Nephron (organoid): ENCODE measurements at regions not wholly inside any gene's neighbourhood (a gene's known extent, or its start where the extent isn't known, plus 50 kb on each side); places are given as distances from the start of the nearest gene placed in this dataset.

ENCODE experiments used
- H3K27ac Mint-ChIP-seq, 3 experiments: 2 replicates each; pipeline ENCODE4 v1.8.0; 2020; ENCODE audit warnings: mixed read lengths in 3 of 3, mild to moderate bottlenecking in 2 of 3, moderate library complexity in 1 of 3
- H3K27me3 Mint-ChIP-seq: 2 replicates; pipeline ENCODE4 v1.8.0; 2021; ENCODE audit warnings: low read depth, mild to moderate bottlenecking, moderate library complexity, mixed read lengths
- H3K36me3 Mint-ChIP-seq: 2 replicates; pipeline ENCODE4 v1.8.0; 2020; ENCODE audit warnings: low read depth, mixed read lengths
- H3K4me1 Mint-ChIP-seq: 2 replicates; pipeline ENCODE4 v1.8.0; 2020; ENCODE audit warnings: mixed read lengths
- H3K4me3 Mint-ChIP-seq, 3 experiments: 2 replicates each; pipeline ENCODE4 v1.8.0; 2020; ENCODE audit warnings: mild to moderate bottlenecking in 3 of 3, mixed read lengths in 3 of 3, moderate library complexity in 2 of 3
- H3K9me3 Mint-ChIP-seq: 2 replicates; pipeline ENCODE4 v1.8.0; 2020; ENCODE audit warnings: mixed read lengths
- CTCF ChIP-seq, 3 experiments: fragments of 200-600 bp; sonication (generic); IDR thresholded peaks; one replicate each; pipeline ENCODE4 v1.5.0; 2021; ENCODE audit warnings: antibody characterized with exemption in 3 of 3; ENCODE audit not compliant: unreplicated experiment in 3 of 3

GRCh38 chr6:12578751-12579150 lies 137.8 kb upstream of the PHACTR1 start:
- no peak for TF ChIP-seq CTCF (IDR thresholded peaks at IDR 0.05; ENCODE audit: unreplicated experiment in 3 of 3)
- H3K27ac Mint-ChIP-seq = no peak overlapping the region
- peaks cover 12% of the 10 kb centered on the region for H3K4me1 Mint-ChIP-seq
- H3K9me3 Mint-ChIP-seq = no peaks in the 10 kb centered on the region
- H3K4me3 Mint-ChIP-seq = no peak overlapping the region
- no peaks in the 10 kb centered on the region for H3K27me3 Mint-ChIP-seq
- no peaks in the 10 kb centered on the region for H3K36me3 Mint-ChIP-seq

- Mint-ChIP-seq H3K4me1 (peaks cover 12% of the 10 kb centered on the region), H3K9me3 (no peaks in the 10 kb centered on the region), H3K4me3 (no peak overlapping the region), H3K27ac (no peak overlapping the region), H3K27me3 (no peaks in the 10 kb centered on the region), H3K36me3 (no peaks in the 10 kb centered on the region)
- TF ChIP-seq CTCF (IDR thresholded peaks at IDR 0.05; ENCODE audit: unreplicated experiment in 3 of 3) = no peak
These were observed 136.3 kb upstream of the PHACTR1 start for GRCh38 chr6:12580290-12580689.

GRCh38 chr6:12582421-12583110 lies 134.0 kb upstream of the PHACTR1 start:
- Mint-ChIP-seq H3K4me3 (no peak overlapping the region), H3K27ac (no peak overlapping the region), H3K27me3 (no peaks in the 10 kb centered on the region), H3K36me3 (no peaks in the 10 kb centered on the region), H3K4me1 (peaks cover under 1% of the 10 kb centered on the region), H3K9me3 (no peaks in the 10 kb centered on the region)
- no peak for TF ChIP-seq CTCF (IDR thresholded peaks at IDR 0.05; ENCODE audit: unreplicated experiment in 3 of 3)

- Mint-ChIP-seq H3K27ac (peak overlapping the region in 1 of 3 experiments; percentile 3), H3K4me1 (no peaks in the 10 kb centered on the region), H3K9me3 (no peaks in the 10 kb centered on the region), H3K36me3 (no peaks in the 10 kb centered on the region), H3K4me3 (no peak overlapping the region), H3K27me3 (no peaks in the 10 kb centered on the region)
- TF ChIP-seq CTCF (IDR thresholded peaks at IDR 0.05; ENCODE audit: unreplicated experiment in 3 of 3) = no peak
These were observed 131.7 kb upstream of the PHACTR1 start for GRCh38 chr6:12584631-12585405.

GRCh38 chr6:12585497-12585958 lies 131.0 kb upstream of the PHACTR1 start:
- Mint-ChIP-seq H3K4me3 (no peak overlapping the region), H3K4me1 (no peaks in the 10 kb centered on the region), H3K36me3 (no peaks in the 10 kb centered on the region), H3K9me3 (no peaks in the 10 kb centered on the region), H3K27me3 (no peaks in the 10 kb centered on the region), H3K27ac (peak overlapping the region in 1 of 3 experiments; percentile 3)
- no peak for TF ChIP-seq CTCF (IDR thresholded peaks at IDR 0.05; ENCODE audit: unreplicated experiment in 3 of 3)
